ENCODE measurements at regions not wholly inside any gene's neighbourhood (a gene's known extent, or its start where the extent isn't known, plus 50 kb on each side); places are given as distances from the start of the nearest gene placed in this dataset.

DNA sequence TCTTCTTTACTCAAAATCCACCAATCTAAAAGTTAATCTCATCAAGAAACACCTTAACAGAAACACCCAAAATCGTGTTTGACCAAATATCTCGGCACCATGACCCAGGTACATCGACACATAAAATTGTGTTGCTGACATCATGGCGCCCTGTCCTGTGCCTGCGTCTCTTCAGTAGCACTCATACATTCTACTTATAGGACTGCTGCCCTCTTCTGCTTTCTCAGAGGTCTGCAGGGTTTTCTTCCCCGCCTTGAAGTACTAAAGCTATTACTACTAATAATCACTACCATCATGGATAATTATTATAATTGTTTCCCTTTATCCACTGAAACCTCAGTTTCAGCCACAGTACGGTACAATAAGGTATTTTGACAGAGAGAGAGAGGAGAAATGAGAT, 1403.1 kb upstream of the TENM3 start:
- TF ChIP-seq, protein P1, sequence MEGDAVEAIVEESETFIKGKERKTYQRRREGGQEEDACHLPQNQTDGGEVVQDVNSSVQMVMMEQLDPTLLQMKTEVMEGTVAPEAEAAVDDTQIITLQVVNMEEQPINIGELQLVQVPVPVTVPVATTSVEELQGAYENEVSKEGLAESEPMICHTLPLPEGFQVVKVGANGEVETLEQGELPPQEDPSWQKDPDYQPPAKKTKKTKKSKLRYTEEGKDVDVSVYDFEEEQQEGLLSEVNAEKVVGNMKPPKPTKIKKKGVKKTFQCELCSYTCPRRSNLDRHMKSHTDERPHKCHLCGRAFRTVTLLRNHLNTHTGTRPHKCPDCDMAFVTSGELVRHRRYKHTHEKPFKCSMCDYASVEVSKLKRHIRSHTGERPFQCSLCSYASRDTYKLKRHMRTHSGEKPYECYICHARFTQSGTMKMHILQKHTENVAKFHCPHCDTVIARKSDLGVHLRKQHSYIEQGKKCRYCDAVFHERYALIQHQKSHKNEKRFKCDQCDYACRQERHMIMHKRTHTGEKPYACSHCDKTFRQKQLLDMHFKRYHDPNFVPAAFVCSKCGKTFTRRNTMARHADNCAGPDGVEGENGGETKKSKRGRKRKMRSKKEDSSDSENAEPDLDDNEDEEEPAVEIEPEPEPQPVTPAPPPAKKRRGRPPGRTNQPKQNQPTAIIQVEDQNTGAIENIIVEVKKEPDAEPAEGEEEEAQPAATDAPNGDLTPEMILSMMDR (conservative IDR thresholded peaks at IDR 0.05), result peak; percentile 16; the same call in 1 of the 2 replicates
- TF ChIP-seq ZFX (IDR thresholded peaks at IDR 0.05), result no peak

Measured in C4-2B (cell line).